Epithelial cell of proximal tubule (primary cell): ENCODE measurements at regions not wholly inside any gene's neighbourhood (a gene's known extent, or its start where the extent isn't known, plus 50 kb on each side); places are given as distances from the start of the nearest gene placed in this dataset.

ENCODE experiments used
- DNase-seq: peaks from one replicate; pipeline ENCODE4 v3.0.0-alpha.2; 2011; ENCODE audit warnings: low read depth
- H3K4me3 ChIP-seq: 2 replicates; pipeline ENCODE4 v1.5.1; 2011; ENCODE audit warnings: low read depth, mild to moderate bottlenecking, low read length
- TF ChIP-seq, protein P1 (sequence below): conservative IDR thresholded peaks from 2 replicates; pipeline ENCODE4 v1.5.1; 2012; ENCODE audit warnings: low read depth, mild to moderate bottlenecking, low read length

DNA sequence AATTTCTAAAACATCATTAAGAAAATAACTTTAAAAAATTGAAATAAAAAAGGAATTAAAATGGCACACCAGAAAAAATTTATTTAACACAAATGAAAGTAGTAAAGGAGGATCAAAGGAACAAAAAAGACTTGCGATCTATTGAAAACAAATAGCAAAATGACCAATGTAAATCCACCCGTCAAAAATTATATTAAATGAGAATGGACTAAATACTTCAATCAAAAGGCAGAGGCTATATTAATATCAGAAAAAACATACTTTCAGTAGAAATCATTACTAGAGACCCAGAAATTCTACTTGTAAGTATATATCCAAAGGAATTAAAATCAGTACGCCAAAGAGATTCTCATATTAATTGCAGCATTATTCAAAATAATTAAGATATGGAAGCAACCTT is 293.1 kb upstream of the SOX4 start:
- TF ChIP-seq, protein P1, sequence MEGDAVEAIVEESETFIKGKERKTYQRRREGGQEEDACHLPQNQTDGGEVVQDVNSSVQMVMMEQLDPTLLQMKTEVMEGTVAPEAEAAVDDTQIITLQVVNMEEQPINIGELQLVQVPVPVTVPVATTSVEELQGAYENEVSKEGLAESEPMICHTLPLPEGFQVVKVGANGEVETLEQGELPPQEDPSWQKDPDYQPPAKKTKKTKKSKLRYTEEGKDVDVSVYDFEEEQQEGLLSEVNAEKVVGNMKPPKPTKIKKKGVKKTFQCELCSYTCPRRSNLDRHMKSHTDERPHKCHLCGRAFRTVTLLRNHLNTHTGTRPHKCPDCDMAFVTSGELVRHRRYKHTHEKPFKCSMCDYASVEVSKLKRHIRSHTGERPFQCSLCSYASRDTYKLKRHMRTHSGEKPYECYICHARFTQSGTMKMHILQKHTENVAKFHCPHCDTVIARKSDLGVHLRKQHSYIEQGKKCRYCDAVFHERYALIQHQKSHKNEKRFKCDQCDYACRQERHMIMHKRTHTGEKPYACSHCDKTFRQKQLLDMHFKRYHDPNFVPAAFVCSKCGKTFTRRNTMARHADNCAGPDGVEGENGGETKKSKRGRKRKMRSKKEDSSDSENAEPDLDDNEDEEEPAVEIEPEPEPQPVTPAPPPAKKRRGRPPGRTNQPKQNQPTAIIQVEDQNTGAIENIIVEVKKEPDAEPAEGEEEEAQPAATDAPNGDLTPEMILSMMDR = no peak
- no peak overlapping the region for H3K4me3 ChIP-seq
- no peak for DNase-seq

DNA sequence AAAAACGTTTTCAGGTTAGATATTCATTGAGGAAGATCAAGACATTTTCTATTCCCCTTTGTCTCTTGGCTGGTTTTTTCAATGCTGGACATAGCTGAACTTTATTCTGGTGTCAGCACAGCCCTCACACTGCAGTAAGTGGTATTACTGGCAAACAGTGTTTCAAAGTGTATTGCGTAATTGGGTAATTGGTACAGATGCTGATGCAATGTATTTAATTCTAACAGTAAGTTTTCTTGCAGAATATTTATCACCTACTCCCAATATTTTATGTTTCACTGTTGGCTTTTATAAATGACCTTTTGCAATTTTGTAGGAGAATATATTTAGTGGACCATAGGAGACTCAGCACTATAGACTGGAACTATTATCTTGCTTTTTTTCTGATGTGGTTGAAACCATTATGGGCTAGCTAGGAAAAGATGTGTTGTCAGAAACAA is 287.6 kb upstream of the SOX4 start:
- H3K4me3 ChIP-seq = no peak overlapping the region
- peak; percentile 48 for DNase-seq
- TF ChIP-seq, protein P1 = peak; percentile 48

DNA sequence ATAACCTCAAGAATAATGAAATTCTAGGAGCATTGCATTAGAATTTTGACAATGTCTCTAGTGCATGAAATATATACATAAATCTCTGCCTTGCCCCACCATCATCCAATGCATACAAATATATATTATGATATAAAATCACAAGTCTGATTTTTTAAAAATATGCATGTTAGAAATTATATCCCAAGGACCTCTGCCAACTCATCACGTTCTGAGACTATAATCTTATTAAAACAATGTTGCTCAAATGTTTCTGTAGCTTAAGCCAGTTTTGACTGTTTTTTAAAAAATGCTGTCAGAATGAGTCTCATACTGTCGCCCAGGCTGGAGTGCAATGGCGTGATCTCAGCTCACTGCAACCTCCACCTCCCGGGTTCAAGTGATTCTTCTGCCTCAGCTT is 287.0 kb upstream of the SOX4 start:
- TF ChIP-seq, protein P1 = no peak
- no peak for DNase-seq
- no peak overlapping the region for H3K4me3 ChIP-seq

DNA sequence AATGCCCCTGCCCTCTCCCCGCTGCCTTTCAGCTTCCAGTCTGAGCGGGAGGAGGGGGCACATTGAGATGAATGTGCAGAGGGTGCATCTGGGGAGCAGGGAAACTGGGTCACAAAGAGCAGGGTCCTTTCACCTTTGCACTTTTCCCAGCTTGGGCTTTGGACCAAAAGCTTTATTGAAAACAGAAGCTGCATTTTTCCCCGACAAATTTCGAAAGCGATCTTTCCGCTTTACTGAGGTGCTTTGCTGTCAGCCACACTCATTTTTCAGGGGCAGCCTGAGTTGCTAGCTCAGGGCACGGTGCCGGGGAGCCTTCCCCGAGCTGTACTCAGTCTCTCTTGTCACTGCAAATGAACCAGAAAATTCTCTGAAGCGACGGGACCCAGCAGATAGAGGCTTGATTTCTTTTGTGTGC is 283.7 kb upstream of the SOX4 start:
- TF ChIP-seq, protein P1 = no peak
- peak overlapping the region; percentile 49 for H3K4me3 ChIP-seq
- no peak for DNase-seq

DNA sequence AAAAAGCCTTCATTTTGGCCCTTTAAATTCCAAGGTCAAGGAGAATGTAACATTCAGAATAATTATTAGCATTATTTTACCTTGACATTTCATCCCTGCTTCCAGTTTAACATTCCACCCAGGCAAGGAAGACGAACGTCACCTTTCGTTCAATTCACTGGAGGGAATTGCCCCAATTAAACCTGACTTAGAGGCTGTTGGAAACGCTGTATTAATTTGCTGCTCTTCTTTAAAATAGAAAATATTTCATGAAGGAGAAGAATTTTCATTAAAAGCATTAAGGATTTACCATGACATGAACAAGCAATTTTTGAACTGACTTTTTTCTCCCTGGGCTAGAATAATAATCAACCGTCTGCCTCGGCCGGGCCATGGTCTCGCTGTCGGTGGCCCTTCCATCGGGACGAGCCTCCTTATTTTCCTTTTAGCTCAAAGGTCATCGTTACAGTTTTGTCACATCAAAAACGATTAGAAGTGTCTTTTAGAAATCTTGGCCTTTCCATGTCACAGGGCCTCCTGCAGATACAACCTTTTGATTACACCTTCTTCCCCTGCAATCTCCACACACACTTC is 282.9 kb upstream of the SOX4 start:
- TF ChIP-seq, protein P1 = no peak
- no peak overlapping the region for H3K4me3 ChIP-seq
- DNase-seq = no peak

DNA sequence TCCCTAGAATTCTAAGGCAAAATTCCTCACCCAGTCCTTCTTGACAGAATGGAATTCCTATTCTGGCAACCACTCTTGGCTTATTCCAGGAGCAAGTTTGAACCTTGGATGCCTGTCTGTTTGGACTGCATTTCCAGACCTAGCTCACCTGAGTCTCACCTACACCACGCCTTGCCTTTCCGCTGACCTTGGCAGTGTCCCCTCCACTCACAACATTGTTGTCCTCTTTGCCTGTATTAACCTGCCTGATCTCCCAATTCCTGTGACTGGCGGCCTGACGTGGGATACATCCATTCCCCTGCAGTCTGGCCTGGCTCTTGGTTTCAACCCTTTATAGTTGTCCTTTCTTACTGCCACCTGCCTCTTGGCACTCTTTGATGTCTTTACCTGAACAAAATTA is 281.4 kb upstream of the SOX4 start:
- H3K4me3 ChIP-seq = no peak overlapping the region
- DNase-seq = no peak
- TF ChIP-seq, protein P1 = no peak

DNA sequence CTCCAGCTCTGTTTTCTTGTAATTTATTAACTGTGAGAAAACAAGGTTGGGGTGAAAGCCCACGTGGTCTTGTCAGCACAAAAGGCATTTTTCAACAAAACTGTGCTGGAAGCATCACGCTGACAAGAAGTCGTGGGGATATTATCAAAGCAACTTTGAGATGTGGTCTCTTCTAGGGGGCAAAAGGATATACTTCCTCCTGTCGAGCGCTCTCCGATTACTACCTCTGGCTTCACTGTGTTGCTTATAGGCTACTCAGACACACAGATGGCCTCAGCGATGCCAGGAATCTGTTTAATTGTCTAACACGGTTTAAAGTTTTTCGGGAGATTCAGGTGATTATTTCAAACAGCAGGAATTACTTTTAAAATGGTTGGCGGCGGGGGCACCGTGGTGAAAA is 275.9 kb upstream of the SOX4 start:
- TF ChIP-seq, protein P1 = no peak
- no peak for DNase-seq
- H3K4me3 ChIP-seq = peak overlapping the region; percentile 0
